T-helper 17 cell (primary cell): ENCODE measurements at regions not wholly inside any gene's neighbourhood (a gene's known extent, or its start where the extent isn't known, plus 50 kb on each side); places are given as distances from the start of the nearest gene placed in this dataset.
"Not testable (repeated sequence)": the region's sequence is repeated elsewhere in the genome, so short reads cannot be mapped to it uniquely, and the experiment has no call there.

Experiments
- ATAC-seq: fragments of 150-1000 bp; cut with Tn5 transposase; 2 replicates; pipeline ENCODE4 v1.10.0; 2021; ENCODE audit warnings: mild to moderate bottlenecking, moderate library complexity
- DNase-seq, 3 donors: peaks; one replicate each; pipeline versions ENCODE4 v3.0.0 to v3.0.0-alpha.2; 2020 to 2021
- H3K9me3 ChIP-seq: one replicate; pipeline ENCODE4 v1.7.0; 2013; ENCODE audit warnings: low read length, mild to moderate bottlenecking; ENCODE audit not compliant: control insufficient read depth, poor library complexity, severe bottlenecking
- H3K27ac Mint-ChIP-seq: one replicate; pipeline ENCODE4 v1.8.0; 2022; ENCODE audit warnings: mild to moderate bottlenecking, moderate library complexity, mixed read lengths
- H3K27me3 Mint-ChIP-seq: one replicate; pipeline ENCODE4 v1.8.0; 2022; ENCODE audit warnings: mixed read lengths
- H3K36me3 Mint-ChIP-seq: one replicate; pipeline ENCODE4 v1.8.0; 2022; ENCODE audit warnings: low read depth, mixed read lengths
- H3K4me1 Mint-ChIP-seq: one replicate; pipeline ENCODE4 v1.8.0; 2022; ENCODE audit warnings: mild to moderate bottlenecking, mixed read lengths
- H3K4me3 Mint-ChIP-seq: one replicate; pipeline ENCODE4 v1.8.0; 2022; ENCODE audit warnings: mild to moderate bottlenecking, moderate library complexity, mixed read lengths

GRCh38 chr18:38174173-38174572, 608.6 kb upstream of the CELF4 start:
- no peak overlapping the region for H3K27ac Mint-ChIP-seq
- H3K4me1 Mint-ChIP-seq = no peaks in the 10 kb centered on the region
- H3K9me3 ChIP-seq = no peaks in the 10 kb centered on the region
- no peaks in the 10 kb centered on the region for H3K36me3 Mint-ChIP-seq
- H3K4me3 Mint-ChIP-seq = no peak overlapping the region
- DNase-seq = no peak
- ATAC-seq = no peak
- H3K27me3 Mint-ChIP-seq = no peaks in the 10 kb centered on the region

GRCh38 chr18:38170845-38171244, 605.2 kb upstream of the CELF4 start:
- H3K27me3 Mint-ChIP-seq = no peaks in the 10 kb centered on the region
- no peaks in the 10 kb centered on the region for H3K36me3 Mint-ChIP-seq
- no peak overlapping the region for H3K4me3 Mint-ChIP-seq

GRCh38 chr18:38167623-38168022, 602.0 kb upstream of the CELF4 start:
- Mint-ChIP-seq H3K36me3 (no peaks in the 10 kb centered on the region), H3K4me3 (no peak overlapping the region), H3K27ac (no peak overlapping the region), H3K27me3 (no peaks in the 10 kb centered on the region), H3K4me1 (no peaks in the 10 kb centered on the region)
- no peak for ATAC-seq
- no peaks in the 10 kb centered on the region for H3K9me3 ChIP-seq
- no peak for DNase-seq

More at GRCh38 chr18:38170845-38171244, 605.2 kb upstream of the CELF4 start:
- H3K9me3 ChIP-seq = no peaks in the 10 kb centered on the region
- ATAC-seq (no peak), DNase-seq (no peak)
- no peak overlapping the region for H3K27ac Mint-ChIP-seq
- no peaks in the 10 kb centered on the region for H3K4me1 Mint-ChIP-seq

GRCh38 chr18:38153116-38153515, 587.5 kb upstream of the CELF4 start:
- H3K36me3 Mint-ChIP-seq, H3K4me3 Mint-ChIP-seq, H3K9me3 ChIP-seq, H3K4me1 Mint-ChIP-seq, ATAC-seq, H3K27ac Mint-ChIP-seq, H3K27me3 Mint-ChIP-seq, DNase-seq: not testable (repeated sequence)

GRCh38 chr18:38116716-38117115, 551.1 kb upstream of the CELF4 start:
- DNase-seq = no peak
- no peaks in the 10 kb centered on the region for H3K36me3 Mint-ChIP-seq
- no peaks in the 10 kb centered on the region for H3K4me1 Mint-ChIP-seq
- ATAC-seq = no peak
- H3K27me3 Mint-ChIP-seq = no peaks in the 10 kb centered on the region
- no peaks in the 10 kb centered on the region for H3K9me3 ChIP-seq
- no peak overlapping the region for H3K4me3 Mint-ChIP-seq
- H3K27ac Mint-ChIP-seq = no peak overlapping the region

GRCh38 chr18:38115201-38115600, 549.6 kb upstream of the CELF4 start:
- no peak overlapping the region for H3K27ac Mint-ChIP-seq
- H3K27me3 Mint-ChIP-seq = no peaks in the 10 kb centered on the region
- no peaks in the 10 kb centered on the region for H3K4me1 Mint-ChIP-seq
- ATAC-seq (no peak), DNase-seq (no peak)
- no peaks in the 10 kb centered on the region for H3K36me3 Mint-ChIP-seq
- no peaks in the 10 kb centered on the region for H3K9me3 ChIP-seq
- H3K4me3 Mint-ChIP-seq = no peak overlapping the region

- no peaks in the 10 kb centered on the region for H3K9me3 ChIP-seq
- Mint-ChIP-seq H3K36me3 (no peaks in the 10 kb centered on the region), H3K4me1 (no peaks in the 10 kb centered on the region), H3K27ac (no peak overlapping the region), H3K27me3 (no peaks in the 10 kb centered on the region), H3K4me3 (no peak overlapping the region)
- ATAC-seq (no peak), DNase-seq (no peak)
Measured at GRCh38 chr18:38087538-38087937, 521.9 kb upstream of the CELF4 start.

GRCh38 chr18:38081516-38081915, 515.9 kb upstream of the CELF4 start:
- DNase-seq (no peak), ATAC-seq (no peak)

GRCh38 chr18:38077229-38077628, 511.6 kb upstream of the CELF4 start:
- Mint-ChIP-seq H3K27me3 (no peaks in the 10 kb centered on the region), H3K4me1 (no peaks in the 10 kb centered on the region), H3K4me3 (no peak overlapping the region), H3K36me3 (no peaks in the 10 kb centered on the region), H3K27ac (no peak overlapping the region)
- ATAC-seq (no peak), DNase-seq (no peak)
- no peaks in the 10 kb centered on the region for H3K9me3 ChIP-seq

More at GRCh38 chr18:38081516-38081915, 515.9 kb upstream of the CELF4 start:
- H3K36me3 Mint-ChIP-seq = no peaks in the 10 kb centered on the region
- H3K4me3 Mint-ChIP-seq = no peak overlapping the region
- no peaks in the 10 kb centered on the region for H3K27me3 Mint-ChIP-seq
- no peaks in the 10 kb centered on the region for H3K9me3 ChIP-seq
- H3K27ac Mint-ChIP-seq = no peak overlapping the region
- H3K4me1 Mint-ChIP-seq = no peaks in the 10 kb centered on the region

- ATAC-seq (no peak), DNase-seq (no peak)
- Mint-ChIP-seq H3K27ac (no peak overlapping the region), H3K4me1 (no peaks in the 10 kb centered on the region), H3K36me3 (no peaks in the 10 kb centered on the region), H3K27me3 (no peaks in the 10 kb centered on the region), H3K4me3 (no peak overlapping the region)
- H3K9me3 ChIP-seq = no peaks in the 10 kb centered on the region
Measured at GRCh38 chr18:38076346-38077070, 510.9 kb upstream of the CELF4 start.

- ATAC-seq (no peak), DNase-seq (no peak)
- Mint-ChIP-seq H3K27ac (no peak overlapping the region), H3K4me3 (no peak overlapping the region), H3K36me3 (no peaks in the 10 kb centered on the region), H3K27me3 (no peaks in the 10 kb centered on the region), H3K4me1 (no peaks in the 10 kb centered on the region)
- no peaks in the 10 kb centered on the region for H3K9me3 ChIP-seq
Measured at GRCh38 chr18:38074298-38074876, 508.8 kb upstream of the CELF4 start.

- DNase-seq (no peak), ATAC-seq (no peak)
- Mint-ChIP-seq H3K27ac (no peak overlapping the region), H3K4me3 (no peak overlapping the region), H3K4me1 (no peaks in the 10 kb centered on the region), H3K27me3 (no peaks in the 10 kb centered on the region), H3K36me3 (no peaks in the 10 kb centered on the region)
- no peaks in the 10 kb centered on the region for H3K9me3 ChIP-seq
Measured at GRCh38 chr18:38067821-38068220, 502.2 kb upstream of the CELF4 start.

- no peaks in the 10 kb centered on the region for H3K4me1 Mint-ChIP-seq
- no peak for ATAC-seq
- H3K27ac Mint-ChIP-seq = no peak overlapping the region
- H3K36me3 Mint-ChIP-seq = no peaks in the 10 kb centered on the region
- no peaks in the 10 kb centered on the region for H3K9me3 ChIP-seq
- no peak overlapping the region for H3K4me3 Mint-ChIP-seq
- no peaks in the 10 kb centered on the region for H3K27me3 Mint-ChIP-seq
- DNase-seq = no peak
Measured at GRCh38 chr18:38067086-38067485, 501.5 kb upstream of the CELF4 start.
